ENCODE measurements at regions not wholly inside any gene's neighbourhood (a gene's known extent, or its start where the extent isn't known, plus 50 kb on each side); places are given as distances from the start of the nearest gene placed in this dataset.

DNA sequence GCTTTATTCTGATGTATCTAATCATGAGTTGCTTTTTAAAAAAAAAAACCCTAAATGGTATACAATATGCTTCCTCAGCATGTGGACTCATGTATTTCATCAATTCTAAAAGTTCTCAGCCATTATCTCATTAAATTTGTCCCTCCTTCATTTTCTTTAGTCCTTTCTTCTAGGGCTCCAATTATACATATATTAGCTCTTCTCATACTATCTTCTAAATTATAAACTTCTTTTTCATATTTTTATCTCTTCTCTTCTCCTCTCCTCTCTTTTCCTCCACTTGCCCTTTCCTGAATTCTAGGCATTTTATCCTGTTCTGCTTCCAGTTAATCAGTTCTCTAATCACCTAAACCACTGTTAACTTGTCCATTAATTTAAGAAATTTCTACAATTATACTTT lies 55.0 kb upstream of the IL33 start:
- ChIA-PET POLR2A (no interaction called here), CTCF (no interaction called here)
- Histone ChIP-seq H3K36me3 (ENCODE audit: control insufficient read depth, insufficient read depth, low read length) (no peaks in the 10 kb centered on the region), H3K27me3 (ENCODE audit: control insufficient read depth, insufficient read depth, low read length) (no peaks in the 10 kb centered on the region), H3K4me3 (ENCODE audit: low read depth, low read length) (no peak overlapping the region)
- DNase-seq (ENCODE audit: low read depth) = no peak
- TF ChIP-seq, protein P1, sequence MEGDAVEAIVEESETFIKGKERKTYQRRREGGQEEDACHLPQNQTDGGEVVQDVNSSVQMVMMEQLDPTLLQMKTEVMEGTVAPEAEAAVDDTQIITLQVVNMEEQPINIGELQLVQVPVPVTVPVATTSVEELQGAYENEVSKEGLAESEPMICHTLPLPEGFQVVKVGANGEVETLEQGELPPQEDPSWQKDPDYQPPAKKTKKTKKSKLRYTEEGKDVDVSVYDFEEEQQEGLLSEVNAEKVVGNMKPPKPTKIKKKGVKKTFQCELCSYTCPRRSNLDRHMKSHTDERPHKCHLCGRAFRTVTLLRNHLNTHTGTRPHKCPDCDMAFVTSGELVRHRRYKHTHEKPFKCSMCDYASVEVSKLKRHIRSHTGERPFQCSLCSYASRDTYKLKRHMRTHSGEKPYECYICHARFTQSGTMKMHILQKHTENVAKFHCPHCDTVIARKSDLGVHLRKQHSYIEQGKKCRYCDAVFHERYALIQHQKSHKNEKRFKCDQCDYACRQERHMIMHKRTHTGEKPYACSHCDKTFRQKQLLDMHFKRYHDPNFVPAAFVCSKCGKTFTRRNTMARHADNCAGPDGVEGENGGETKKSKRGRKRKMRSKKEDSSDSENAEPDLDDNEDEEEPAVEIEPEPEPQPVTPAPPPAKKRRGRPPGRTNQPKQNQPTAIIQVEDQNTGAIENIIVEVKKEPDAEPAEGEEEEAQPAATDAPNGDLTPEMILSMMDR (IDR thresholded peaks at IDR 0.05; ENCODE audit: insufficient read depth, low read depth, low read length) = no peak

DNA sequence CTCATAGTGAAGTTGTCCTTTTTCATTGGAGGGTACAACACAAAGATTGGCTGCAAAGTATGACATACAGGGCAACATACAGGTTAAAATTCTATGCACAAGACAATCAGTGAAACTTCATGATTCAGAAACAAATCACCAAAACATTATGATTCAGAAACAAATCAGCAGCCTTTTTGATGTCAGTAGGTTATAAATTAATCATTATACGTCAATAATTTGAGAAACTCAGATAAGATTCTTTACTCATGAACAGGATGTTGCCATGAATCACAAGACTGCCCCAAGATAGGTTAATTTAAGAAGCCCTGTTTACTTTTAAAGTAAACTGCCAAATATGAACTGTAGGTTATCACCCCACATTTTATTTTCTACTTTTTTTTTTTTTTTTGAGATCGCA lies 62.2 kb upstream of the IL33 start:
- POLR2A ChIA-PET = no interaction called here
- DNase-seq (ENCODE audit: low read depth) = no peak
- CTCF ChIA-PET = no interaction called here

DNA sequence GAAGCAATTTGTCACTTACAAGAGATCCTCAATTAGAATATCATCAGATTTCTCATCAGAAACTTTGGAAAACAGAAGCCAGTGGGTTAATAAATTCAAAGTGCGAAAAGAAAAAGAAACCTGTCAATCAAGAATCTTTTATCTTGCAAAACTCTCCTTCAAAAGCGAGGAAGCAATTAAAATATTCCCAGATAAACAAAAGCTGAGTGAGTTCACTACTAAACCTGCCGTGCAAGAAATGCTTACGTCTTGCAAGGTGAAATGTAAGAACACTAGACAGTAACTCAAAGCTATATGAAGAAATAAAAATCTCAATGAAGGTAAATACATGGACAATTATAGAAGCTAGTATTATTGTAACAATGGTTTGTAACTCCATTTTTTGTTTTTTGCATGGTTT lies 62.8 kb upstream of the IL33 start:
- Histone ChIP-seq H3K4me3 (ENCODE audit: low read depth, low read length) (no peak overlapping the region), H3K36me3 (ENCODE audit: control insufficient read depth, insufficient read depth, low read length) (no peaks in the 10 kb centered on the region), H3K27me3 (ENCODE audit: control insufficient read depth, insufficient read depth, low read length) (no peaks in the 10 kb centered on the region)
- TF ChIP-seq, protein P1 (IDR thresholded peaks at IDR 0.05; ENCODE audit: insufficient read depth, low read depth, low read length) = no peak
- CTCF ChIA-PET = no interaction called here
- POLR2A ChIA-PET = no interaction called here
- DNase-seq (ENCODE audit: low read depth) = no peak

More for the DNA sequence above, 62.2 kb upstream of the IL33 start:
- TF ChIP-seq, protein P1 (IDR thresholded peaks at IDR 0.05; ENCODE audit: insufficient read depth, low read depth, low read length) = no peak
- Histone ChIP-seq H3K36me3 (ENCODE audit: control insufficient read depth, insufficient read depth, low read length) (no peaks in the 10 kb centered on the region), H3K27me3 (ENCODE audit: control insufficient read depth, insufficient read depth, low read length) (no peaks in the 10 kb centered on the region), H3K4me3 (ENCODE audit: low read depth, low read length) (no peak overlapping the region)

DNA sequence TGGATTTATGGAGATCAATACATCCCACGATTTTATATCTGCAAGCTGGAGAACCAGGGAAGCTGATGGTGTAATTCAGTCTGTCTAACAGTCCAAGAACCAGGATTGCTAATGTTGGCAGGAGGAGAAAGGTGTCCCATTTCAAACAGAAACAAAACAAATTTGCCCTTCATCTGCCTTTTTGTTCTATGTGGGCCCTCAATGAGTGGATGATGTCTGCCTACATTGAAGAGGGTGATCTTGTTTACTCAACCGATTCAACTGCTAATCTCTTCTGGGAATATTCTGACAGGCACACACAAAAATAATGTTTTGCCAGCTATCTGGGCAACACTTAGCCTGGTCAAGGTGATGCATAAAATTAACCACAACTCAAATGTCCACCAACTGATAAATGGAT lies 65.1 kb upstream of the IL33 start:
- Histone ChIP-seq H3K27me3 (ENCODE audit: control insufficient read depth, insufficient read depth, low read length) (no peaks in the 10 kb centered on the region), H3K36me3 (ENCODE audit: control insufficient read depth, insufficient read depth, low read length) (no peaks in the 10 kb centered on the region), H3K4me3 (ENCODE audit: low read depth, low read length) (no peak overlapping the region)
- ChIA-PET CTCF (no interaction called here), POLR2A (no interaction called here)
- no peak for DNase-seq (ENCODE audit: low read depth)
- TF ChIP-seq, protein P1 (IDR thresholded peaks at IDR 0.05; ENCODE audit: insufficient read depth, low read depth, low read length) = no peak

DNA sequence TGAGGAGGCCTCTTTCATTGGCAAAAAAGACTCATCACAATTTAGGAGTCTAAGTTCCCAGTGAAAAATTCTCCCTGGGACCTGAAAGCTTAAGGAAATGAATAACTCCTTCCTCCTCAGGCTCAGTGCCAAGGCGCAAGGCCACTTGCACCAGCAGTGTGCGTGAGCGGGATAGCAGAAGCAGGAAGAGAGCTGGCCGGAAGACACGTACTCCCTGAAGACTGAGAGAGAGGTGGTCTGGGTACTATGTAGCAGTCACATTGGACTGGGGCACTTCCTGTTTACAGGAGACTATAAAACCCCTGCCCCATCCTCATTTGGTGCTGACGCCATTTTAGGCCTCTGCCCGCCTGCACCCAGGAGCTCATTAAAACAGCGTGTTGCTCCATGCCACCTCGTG lies 66.3 kb upstream of the IL33 start:
- Histone ChIP-seq H3K36me3 (ENCODE audit: control insufficient read depth, insufficient read depth, low read length) (no peaks in the 10 kb centered on the region), H3K4me3 (ENCODE audit: low read depth, low read length) (no peak overlapping the region), H3K27me3 (ENCODE audit: control insufficient read depth, insufficient read depth, low read length) (no peaks in the 10 kb centered on the region)
- TF ChIP-seq, protein P1 (IDR thresholded peaks at IDR 0.05; ENCODE audit: insufficient read depth, low read depth, low read length) = no peak
- ChIA-PET POLR2A (no interaction called here), CTCF (no interaction called here)
- no peak for DNase-seq (ENCODE audit: low read depth)
